Neural progenitor cell (in vitro differentiated cells): ENCODE measurements at regions not wholly inside any gene's neighbourhood (a gene's known extent, or its start where the extent isn't known, plus 50 kb on each side); places are given as distances from the start of the nearest gene placed in this dataset.

ENCODE experiments used
- DNase-seq: peaks from one replicate; pipeline ENCODE4 v3.0.0-alpha.2; 2016; ENCODE audit warnings: low spot score
- H2AFZ ChIP-seq: fragments of 200-600 bp; sonication (generic); replicated peaks from 2 replicates; pipeline ENCODE4 v1.6.1; 2016; ENCODE audit warnings: antibody characterized with exemption
- H3F3A ChIP-seq: fragments of 200-600 bp; sonication (generic); 2 replicates; pipeline ENCODE4 v1.6.1; 2016; ENCODE audit warnings: antibody characterized with exemption, low read depth
- H3K27ac ChIP-seq: fragments of 200-600 bp; sonication (generic); 2 replicates; pipeline ENCODE4 v1.5.1; 2016; ENCODE audit warnings: mild to moderate bottlenecking
- H3K27me3 ChIP-seq: fragments of 200-600 bp; sonication (generic); 2 replicates; pipeline ENCODE4 v1.6.1; 2016; ENCODE audit warnings: mild to moderate bottlenecking, moderate library complexity
- H3K36me3 ChIP-seq: fragments of 200-600 bp; sonication (generic); 2 replicates; pipeline ENCODE4 v1.5.1; 2016
- H3K4me1 ChIP-seq: fragments of 200-600 bp; sonication (generic); 2 replicates; pipeline ENCODE4 v1.6.1; 2016; ENCODE audit warnings: mixed run types
- H3K4me2 ChIP-seq: fragments of 200-600 bp; sonication (generic); 2 replicates; pipeline ENCODE4 v1.6.1; 2016
- H3K4me3 ChIP-seq: fragments of 200-600 bp; sonication (generic); 2 replicates; pipeline ENCODE4 v1.5.1; 2016
- H3K79me2 ChIP-seq: fragments of 200-600 bp; sonication (generic); 2 replicates; pipeline ENCODE4 v1.6.1; 2016; ENCODE audit warnings: low read depth
- H3K9ac ChIP-seq: fragments of 200-600 bp; sonication (generic); 2 replicates; pipeline ENCODE4 v1.6.1; 2016
- H3K9me3 ChIP-seq: fragments of 200-600 bp; sonication (generic); 2 replicates; pipeline ENCODE4 v1.5.1; 2016; ENCODE audit warnings: low read depth
- H4K20me1 ChIP-seq: fragments of 200-600 bp; sonication (generic); 2 replicates; pipeline ENCODE4 v1.6.1; 2016; ENCODE audit warnings: low read depth
- H3K27ac Mint-ChIP-seq: 3 replicates; pipeline ENCODE4 v1.8.0; 2021; ENCODE audit warnings: mixed read lengths
- H3K27me3 Mint-ChIP-seq: 2 replicates; pipeline ENCODE4 v1.8.0; 2022; ENCODE audit warnings: low read depth, mild to moderate bottlenecking, inconsistent platforms, moderate library complexity, mixed read lengths; ENCODE audit not compliant: insufficient read depth
- H3K36me3 Mint-ChIP-seq: 3 replicates; pipeline ENCODE4 v1.8.0; 2021; ENCODE audit warnings: mixed read lengths
- H3K4me1 Mint-ChIP-seq: 3 replicates; pipeline ENCODE4 v1.8.0; 2021; ENCODE audit warnings: mixed read lengths
- H3K4me3 Mint-ChIP-seq: 3 replicates; pipeline ENCODE4 v1.8.0; 2021; ENCODE audit warnings: mild to moderate bottlenecking, moderate library complexity, mixed read lengths
- H3K9me3 Mint-ChIP-seq: 3 replicates; pipeline ENCODE4 v1.8.0; 2020; ENCODE audit warnings: mixed read lengths
- EZH2 ChIP-seq: fragments of 200-600 bp; sonication (generic); IDR thresholded peaks from 2 replicates; pipeline ENCODE4 v1.6.1; 2017; ENCODE audit warnings: antibody characterized with exemption, mild to moderate bottlenecking, moderate library complexity
- EZH2phosphoT487 ChIP-seq: fragments of 200-600 bp; sonication (generic); IDR thresholded peaks from 2 replicates; pipeline ENCODE4 v1.6.1; 2017; ENCODE audit warnings: antibody characterized with exemption
- TF ChIP-seq, protein P1 (sequence below): fragments of 200-600 bp; sonication (generic); IDR thresholded peaks from 2 replicates; pipeline ENCODE4 v1.5.1; 2017; ENCODE audit warnings: antibody characterized with exemption, mild to moderate bottlenecking

DNA sequence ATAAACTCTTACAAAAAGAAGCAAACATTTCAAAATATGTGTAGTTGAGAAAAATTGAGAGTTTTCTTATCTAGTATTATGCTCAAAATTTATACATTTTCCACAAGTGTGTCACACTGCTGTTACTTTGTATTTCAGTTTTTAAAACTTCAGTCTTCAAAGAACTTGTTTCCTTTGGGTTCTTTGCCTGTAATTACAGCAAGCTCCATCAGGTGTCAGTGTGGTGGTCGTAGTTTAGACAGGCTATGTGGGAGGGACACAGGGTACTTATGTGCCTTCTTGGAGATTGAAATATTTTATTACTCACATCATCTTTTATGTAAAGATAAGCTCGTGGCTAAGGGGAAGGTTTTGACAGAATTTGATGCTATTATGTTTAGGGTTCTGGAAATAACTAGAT, 360.5 kb downstream of the FGFR2 start:
- H3K79me2 ChIP-seq = no peaks in the 10 kb centered on the region
- H3K36me3 Mint-ChIP-seq = no peaks in the 10 kb centered on the region
- H3K4me3 ChIP-seq = no peak overlapping the region
- H3K36me3 ChIP-seq = no peaks in the 10 kb centered on the region
- H3K4me2 ChIP-seq = no peak overlapping the region
- H3K27me3 ChIP-seq = no peaks in the 10 kb centered on the region
- H3F3A ChIP-seq = no peaks in the 10 kb centered on the region
- H3K27me3 Mint-ChIP-seq = peaks cover 5% of the 10 kb centered on the region
- H3K4me1 Mint-ChIP-seq = peaks cover 7% of the 10 kb centered on the region
- H3K27ac Mint-ChIP-seq = no peak overlapping the region
- H2AFZ ChIP-seq = no peak overlapping the region
- H3K4me1 ChIP-seq = peaks cover 4% of the 10 kb centered on the region
- no peak overlapping the region for H3K9ac ChIP-seq
- no peaks in the 10 kb centered on the region for H3K9me3 ChIP-seq
- no peak overlapping the region for H3K27ac ChIP-seq
- DNase-seq = no peak
- peaks cover 16% of the 10 kb centered on the region for H3K9me3 Mint-ChIP-seq
- no peak overlapping the region for H3K4me3 Mint-ChIP-seq
- TF ChIP-seq, protein P1, sequence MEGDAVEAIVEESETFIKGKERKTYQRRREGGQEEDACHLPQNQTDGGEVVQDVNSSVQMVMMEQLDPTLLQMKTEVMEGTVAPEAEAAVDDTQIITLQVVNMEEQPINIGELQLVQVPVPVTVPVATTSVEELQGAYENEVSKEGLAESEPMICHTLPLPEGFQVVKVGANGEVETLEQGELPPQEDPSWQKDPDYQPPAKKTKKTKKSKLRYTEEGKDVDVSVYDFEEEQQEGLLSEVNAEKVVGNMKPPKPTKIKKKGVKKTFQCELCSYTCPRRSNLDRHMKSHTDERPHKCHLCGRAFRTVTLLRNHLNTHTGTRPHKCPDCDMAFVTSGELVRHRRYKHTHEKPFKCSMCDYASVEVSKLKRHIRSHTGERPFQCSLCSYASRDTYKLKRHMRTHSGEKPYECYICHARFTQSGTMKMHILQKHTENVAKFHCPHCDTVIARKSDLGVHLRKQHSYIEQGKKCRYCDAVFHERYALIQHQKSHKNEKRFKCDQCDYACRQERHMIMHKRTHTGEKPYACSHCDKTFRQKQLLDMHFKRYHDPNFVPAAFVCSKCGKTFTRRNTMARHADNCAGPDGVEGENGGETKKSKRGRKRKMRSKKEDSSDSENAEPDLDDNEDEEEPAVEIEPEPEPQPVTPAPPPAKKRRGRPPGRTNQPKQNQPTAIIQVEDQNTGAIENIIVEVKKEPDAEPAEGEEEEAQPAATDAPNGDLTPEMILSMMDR = peak; percentile 20
- no peak for TF ChIP-seq EZH2
- H4K20me1 ChIP-seq = no peaks in the 10 kb centered on the region

DNA sequence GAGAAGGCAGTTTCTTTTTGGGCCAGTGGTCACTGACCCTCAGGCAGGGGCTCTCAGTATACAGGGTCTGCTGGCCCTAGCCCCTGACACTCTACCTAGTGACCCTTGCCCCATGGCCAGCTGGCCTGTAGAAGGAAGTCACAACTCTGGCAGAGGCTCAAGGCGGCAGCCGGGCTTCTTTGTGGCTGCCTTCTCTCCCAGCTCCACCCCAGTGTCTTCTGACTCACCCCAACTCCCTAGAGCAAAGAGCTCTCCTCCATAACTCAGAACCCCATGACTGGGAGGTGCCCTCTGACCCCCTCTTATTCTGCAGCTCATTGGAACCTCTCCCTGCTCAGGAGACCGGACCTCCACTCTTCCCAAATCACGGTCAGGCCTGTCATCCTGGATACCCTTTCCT, 358.2 kb downstream of the FGFR2 start:
- Mint-ChIP-seq H3K4me3 (no peak overlapping the region), H3K4me1 (peaks cover 5% of the 10 kb centered on the region), H3K36me3 (peaks cover 2% of the 10 kb centered on the region), H3K27me3 (peaks cover 5% of the 10 kb centered on the region), H3K9me3 (peaks cover 22% of the 10 kb centered on the region), H3K27ac (no peak overlapping the region)
- no peak for DNase-seq
- no peaks in the 10 kb centered on the region for H3K4me1 ChIP-seq
- no peak overlapping the region for H3K4me2 ChIP-seq
- no peaks in the 10 kb centered on the region for H3K27me3 ChIP-seq
- no peaks in the 10 kb centered on the region for H3K79me2 ChIP-seq
- H3F3A ChIP-seq = no peaks in the 10 kb centered on the region
- no peaks in the 10 kb centered on the region for H3K9me3 ChIP-seq
- H3K9ac ChIP-seq = no peak overlapping the region
- H4K20me1 ChIP-seq = no peaks in the 10 kb centered on the region
- H3K27ac ChIP-seq = no peak overlapping the region
- TF ChIP-seq EZH2phosphoT487 = no peak
- TF ChIP-seq, protein P1 = no peak
- H3K36me3 ChIP-seq = no peaks in the 10 kb centered on the region
- no peak overlapping the region for H2AFZ ChIP-seq
- H3K4me3 ChIP-seq = no peak overlapping the region

DNA sequence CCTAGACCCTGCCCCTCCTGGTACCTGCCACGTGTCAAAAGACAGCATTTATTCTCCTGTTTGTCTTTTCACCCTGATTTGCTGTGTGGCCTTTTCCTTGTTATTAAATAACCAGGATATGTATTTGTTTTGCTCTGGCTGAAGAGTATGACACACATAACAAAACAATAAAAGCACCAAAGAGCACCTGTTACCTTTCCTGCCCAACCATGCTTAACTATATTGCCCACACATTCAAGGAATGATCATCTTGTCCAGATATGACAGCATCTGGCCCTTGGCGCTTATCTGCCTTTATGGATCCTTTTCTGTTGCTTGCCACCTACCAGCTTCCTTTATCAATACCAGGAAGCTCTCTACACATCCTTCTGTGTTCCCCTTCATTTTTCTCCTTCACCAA, 357.7 kb downstream of the FGFR2 start:
- Mint-ChIP-seq H3K27me3 (peaks cover 5% of the 10 kb centered on the region), H3K9me3 (peaks cover 22% of the 10 kb centered on the region), H3K4me3 (no peak overlapping the region), H3K36me3 (peaks cover 2% of the 10 kb centered on the region), H3K27ac (peak overlapping the region; percentile 51), H3K4me1 (peaks cover 5% of the 10 kb centered on the region)
- Histone ChIP-seq H2AFZ (no peak overlapping the region), H4K20me1 (no peaks in the 10 kb centered on the region), H3K27ac (no peak overlapping the region), H3K27me3 (no peaks in the 10 kb centered on the region), H3K4me3 (no peak overlapping the region), H3K9ac (no peak overlapping the region), H3F3A (no peaks in the 10 kb centered on the region), H3K9me3 (no peaks in the 10 kb centered on the region), H3K79me2 (no peaks in the 10 kb centered on the region), H3K4me1 (no peaks in the 10 kb centered on the region), H3K36me3 (no peaks in the 10 kb centered on the region), H3K4me2 (no peak overlapping the region)
- DNase-seq = no peak
- TF ChIP-seq EZH2 (no peak), EZH2phosphoT487 (no peak)
- TF ChIP-seq, protein P1 = no peak

DNA sequence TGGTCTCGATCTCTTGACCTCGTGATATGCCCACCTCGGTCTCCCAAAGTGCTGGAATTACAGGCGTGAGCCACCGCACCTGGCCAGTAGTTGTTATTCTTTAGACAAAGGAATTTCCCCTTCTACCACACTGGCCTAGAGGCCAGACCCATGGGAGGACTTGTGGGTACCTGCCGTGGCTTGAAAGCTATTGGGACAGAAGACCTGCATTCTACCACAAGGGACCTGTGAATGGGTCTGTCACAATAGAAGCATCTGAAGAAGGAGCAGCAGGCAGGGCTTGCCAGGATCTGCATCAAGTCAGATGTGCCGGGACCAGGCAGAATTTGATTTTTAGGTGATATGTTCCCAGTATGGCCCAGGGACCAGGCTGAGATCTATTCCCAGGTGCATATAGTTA, 356.9 kb downstream of the FGFR2 start:
- no peak overlapping the region for H3K4me3 Mint-ChIP-seq
- H3K4me2 ChIP-seq = no peak overlapping the region
- no peaks in the 10 kb centered on the region for H3K27me3 ChIP-seq
- H3K27ac ChIP-seq = no peak overlapping the region
- peaks cover 5% of the 10 kb centered on the region for H3K4me1 Mint-ChIP-seq
- TF ChIP-seq EZH2phosphoT487 (no peak), EZH2 (no peak)
- TF ChIP-seq, protein P1 = no peak
- no peaks in the 10 kb centered on the region for H4K20me1 ChIP-seq
- H3K36me3 Mint-ChIP-seq = peaks cover 2% of the 10 kb centered on the region
- no peaks in the 10 kb centered on the region for H3K9me3 ChIP-seq
- no peak overlapping the region for H3K27ac Mint-ChIP-seq
- no peaks in the 10 kb centered on the region for H3K36me3 ChIP-seq
- no peak overlapping the region for H2AFZ ChIP-seq
- no peak overlapping the region for H3K4me3 ChIP-seq
- H3K27me3 Mint-ChIP-seq = peaks cover 3% of the 10 kb centered on the region
- H3K4me1 ChIP-seq = no peaks in the 10 kb centered on the region
- H3K9ac ChIP-seq = no peak overlapping the region
- no peak for DNase-seq
- peaks cover 18% of the 10 kb centered on the region for H3K9me3 Mint-ChIP-seq
- H3K79me2 ChIP-seq = no peaks in the 10 kb centered on the region
- H3F3A ChIP-seq = no peaks in the 10 kb centered on the region
